OCI-LY1 (cell line): ENCODE measurements at regions not wholly inside any gene's neighbourhood (a gene's known extent, or its start where the extent isn't known, plus 50 kb on each side); places are given as distances from the start of the nearest gene placed in this dataset.

Experiments used
- H2AFZ ChIP-seq: fragments of 200-600 bp; sonication (generic), shearing (Covaris generic); 2 replicates; pipeline ENCODE4 v1.6.0; 2014; ENCODE audit warnings: antibody characterized with exemption, mild to moderate bottlenecking, low read length
- H3F3A ChIP-seq: fragments of 200-600 bp; sonication (generic), shearing (Covaris generic); 2 replicates; pipeline ENCODE4 v1.6.0; 2014; ENCODE audit warnings: mild to moderate bottlenecking, antibody characterized with exemption, low read length, moderate library complexity; ENCODE audit not compliant: insufficient read depth
- H3K27ac ChIP-seq: fragments of 200-600 bp; sonication (generic); 2 replicates; pipeline ENCODE4 v1.5.1; 2014; ENCODE audit warnings: low read length, mixed run types, mild to moderate bottlenecking, low read depth; ENCODE audit not compliant: poor library complexity, severe bottlenecking
- H3K27me3 ChIP-seq: fragments of 200-600 bp; sonication (generic); 2 replicates; pipeline ENCODE4 v1.6.0; 2014; ENCODE audit warnings: antibody characterized with exemption, mild to moderate bottlenecking, low read length, moderate library complexity; ENCODE audit not compliant: insufficient read depth
- H3K36me3 ChIP-seq: fragments of 200-600 bp; sonication (generic); 2 replicates; pipeline ENCODE4 v1.6.1; 2014; ENCODE audit warnings: mild to moderate bottlenecking, antibody characterized with exemption, low read length, moderate library complexity, mixed read lengths; ENCODE audit not compliant: insufficient read depth
- H3K4me1 ChIP-seq: fragments of 200-600 bp; sonication (generic); 2 replicates; pipeline ENCODE4 v1.5.1; 2014; ENCODE audit warnings: mild to moderate bottlenecking, low read length, moderate library complexity; ENCODE audit not compliant: insufficient read depth, severe bottlenecking
- H3K4me2 ChIP-seq: fragments of 200-600 bp; sonication (generic), shearing (Covaris generic); 2 replicates; pipeline ENCODE4 v1.6.1; 2014; ENCODE audit warnings: low read length
- H3K4me3 ChIP-seq: fragments of 200-600 bp; sonication (generic); 2 replicates; pipeline ENCODE4 v1.5.1; 2014; ENCODE audit warnings: low read length, low read depth, mild to moderate bottlenecking, mixed read lengths; ENCODE audit not compliant: poor library complexity, severe bottlenecking
- H3K79me2 ChIP-seq: fragments of 200-600 bp; shearing (Covaris generic); 2 replicates; pipeline ENCODE4 v1.6.1; 2016; ENCODE audit warnings: mixed run types, low read length, mixed read lengths; ENCODE audit not compliant: insufficient read depth
- H3K9ac ChIP-seq: fragments of 200-600 bp; sonication (generic), shearing (Covaris generic); 2 replicates; pipeline ENCODE4 v1.6.1; 2014; ENCODE audit warnings: mild to moderate bottlenecking, low read length, mixed read lengths
- H3K9me2 ChIP-seq: fragments of 200-600 bp; sonication (generic), shearing (Covaris generic); 2 replicates; pipeline ENCODE4 v1.6.1; 2014; ENCODE audit warnings: low read depth, mild to moderate bottlenecking, low read length, mixed read lengths
- H3K9me3 ChIP-seq: fragments of 200-600 bp; shearing (Covaris generic); 2 replicates; pipeline ENCODE4 v1.6.1; 2014; ENCODE audit warnings: low read length, mixed read lengths
- H4K20me1 ChIP-seq: fragments of 200-600 bp; sonication (generic), shearing (Covaris generic); 2 replicates; pipeline ENCODE4 v1.6.0; 2016; ENCODE audit warnings: mild to moderate bottlenecking, low read length; ENCODE audit not compliant: insufficient read depth
- CTCF ChIP-seq: fragments of 200-600 bp; sonication (generic), shearing (Covaris generic); IDR thresholded peaks from 2 replicates; pipeline ENCODE4 v1.5.1; 2017; ENCODE audit warnings: mild to moderate bottlenecking, antibody characterized with exemption, low read length, moderate library complexity, mixed read lengths
- EZH2 ChIP-seq: fragments of 200-600 bp; sonication (generic), shearing (Covaris generic); IDR thresholded peaks from 2 replicates; pipeline ENCODE4 v1.8.0; 2017; ENCODE audit warnings: borderline replicate concordance, mixed run types, mild to moderate bottlenecking, antibody characterized with exemption, low read length, moderate library complexity, mixed read lengths

- TF ChIP-seq CTCF: no peak
- H3F3A ChIP-seq: no peaks in the 10 kb centered on the region
- no peak overlapping the region for H3K4me2 ChIP-seq
- H3K9ac ChIP-seq: no peak overlapping the region
- no peaks in the 10 kb centered on the region for H3K9me3 ChIP-seq
- H3K36me3 ChIP-seq: no peaks in the 10 kb centered on the region
- no peaks in the 10 kb centered on the region for H3K79me2 ChIP-seq
- no peaks in the 10 kb centered on the region for H4K20me1 ChIP-seq
- H3K27me3 ChIP-seq: no peaks in the 10 kb centered on the region
- H3K9me2 ChIP-seq: no peaks in the 10 kb centered on the region
- no peak overlapping the region for H2AFZ ChIP-seq
- no peak overlapping the region for H3K4me3 ChIP-seq
- no peaks in the 10 kb centered on the region for H3K4me1 ChIP-seq
- H3K27ac ChIP-seq: no peak overlapping the region
Measured at GRCh38 chr6:156061465-156061864, 605.8 kb upstream of the NOX3 start.

- H3K4me1 ChIP-seq: no peaks in the 10 kb centered on the region
- H3K27me3 ChIP-seq: no peaks in the 10 kb centered on the region
- no peaks in the 10 kb centered on the region for H3K36me3 ChIP-seq
- H2AFZ ChIP-seq: no peak overlapping the region
- H3K9ac ChIP-seq: no peak overlapping the region
- H3F3A ChIP-seq: no peaks in the 10 kb centered on the region
- H3K27ac ChIP-seq: no peak overlapping the region
- TF ChIP-seq EZH2: no peak
- no peak for TF ChIP-seq CTCF
- no peaks in the 10 kb centered on the region for H3K79me2 ChIP-seq
- 0 out of 2 replicates have a peak, but pooled peaks cover 2% of the 10 kb centered on the region for H3K9me3 ChIP-seq
- no peaks in the 10 kb centered on the region for H3K9me2 ChIP-seq
- no peaks in the 10 kb centered on the region for H4K20me1 ChIP-seq
- no peak overlapping the region for H3K4me3 ChIP-seq
- H3K4me2 ChIP-seq: no peak overlapping the region
Measured at GRCh38 chr6:156060013-156060412, 604.4 kb upstream of the NOX3 start.

- Histone ChIP-seq H2AFZ (no peak overlapping the region), H3K36me3 (no peaks in the 10 kb centered on the region), H3K27me3 (no peaks in the 10 kb centered on the region), H3K4me1 (no peaks in the 10 kb centered on the region), H3F3A (no peaks in the 10 kb centered on the region), H3K9me3 (0 out of 2 replicates have a peak, but pooled peaks cover 2% of the 10 kb centered on the region), H3K9me2 (no peaks in the 10 kb centered on the region), H4K20me1 (no peaks in the 10 kb centered on the region), H3K79me2 (no peaks in the 10 kb centered on the region), H3K27ac (no peak overlapping the region), H3K4me2 (no peak overlapping the region), H3K4me3 (no peak overlapping the region), H3K9ac (no peak overlapping the region)
- TF ChIP-seq EZH2 (no peak), CTCF (no peak)
Measured at GRCh38 chr6:156058356-156058755, 602.7 kb upstream of the NOX3 start.
